ENCODE measurements at regions not wholly inside any gene's neighbourhood (a gene's known extent, or its start where the extent isn't known, plus 50 kb on each side); places are given as distances from the start of the nearest gene placed in this dataset.

GRCh38 chr6:76774781-76775384, 688.4 kb downstream of the HTR1B start:
- DNase-seq (ENCODE audit: low read depth) = no peak
- no peak overlapping the region for H3K4me3 ChIP-seq (ENCODE audit: control insufficient read depth, low read depth, low read length)

GRCh38 chr6:76772951-76773350, 690.3 kb downstream of the HTR1B start:
- TF ChIP-seq CTCF (conservative IDR thresholded peaks at IDR 0.05; ENCODE audit: control insufficient read depth, insufficient read depth, low read depth, low read length) = no peak
- no peak for DNase-seq (ENCODE audit: low read depth)
- no peak overlapping the region for H3K4me3 ChIP-seq (ENCODE audit: control insufficient read depth, low read depth, low read length)

More at GRCh38 chr6:76774781-76775384, 688.4 kb downstream of the HTR1B start:
- TF ChIP-seq CTCF (conservative IDR thresholded peaks at IDR 0.05; ENCODE audit: control insufficient read depth, insufficient read depth, low read depth, low read length) = no peak

- DNase-seq (ENCODE audit: low read depth) = no peak
- TF ChIP-seq CTCF (conservative IDR thresholded peaks at IDR 0.05; ENCODE audit: control insufficient read depth, insufficient read depth, low read depth, low read length) = no peak
- H3K4me3 ChIP-seq (ENCODE audit: control insufficient read depth, low read depth, low read length) = no peak overlapping the region
These were observed 692.1 kb downstream of the HTR1B start for GRCh38 chr6:76771059-76771634.

GRCh38 chr6:76770281-76770680, 693.0 kb downstream of the HTR1B start:
- no peak for DNase-seq (ENCODE audit: low read depth)
- no peak for TF ChIP-seq CTCF (conservative IDR thresholded peaks at IDR 0.05; ENCODE audit: control insufficient read depth, insufficient read depth, low read depth, low read length)
- no peak overlapping the region for H3K4me3 ChIP-seq (ENCODE audit: control insufficient read depth, low read depth, low read length)

GRCh38 chr6:76768556-76768955, 694.7 kb downstream of the HTR1B start:
- no peak for DNase-seq (ENCODE audit: low read depth)
- no peak overlapping the region for H3K4me3 ChIP-seq (ENCODE audit: control insufficient read depth, low read depth, low read length)
- no peak for TF ChIP-seq CTCF (conservative IDR thresholded peaks at IDR 0.05; ENCODE audit: control insufficient read depth, insufficient read depth, low read depth, low read length)

GRCh38 chr6:76764057-76764456, 691.6 kb upstream of the IMPG1 start:
- DNase-seq (ENCODE audit: low read depth) = no peak
- H3K4me3 ChIP-seq (ENCODE audit: control insufficient read depth, low read depth, low read length) = no peak overlapping the region
- TF ChIP-seq CTCF (conservative IDR thresholded peaks at IDR 0.05; ENCODE audit: control insufficient read depth, insufficient read depth, low read depth, low read length) = no peak
